Transverse colon (tissue), 4 donors: ENCODE measurements at regions not wholly inside any gene's neighbourhood (a gene's known extent, or its start where the extent isn't known, plus 50 kb on each side); places are given as distances from the start of the nearest gene placed in this dataset.

Source experiments
- DNase-seq: peaks from one replicate; pipeline ENCODE4 v3.0.0-alpha.2; 2019
- H3K27ac ChIP-seq, 4 donors: fragments of 200-600 bp; sonication (generic); 2 replicates each; pipeline ENCODE4 v1.5.1; 2016 to 2018; ENCODE audit warnings: inconsistent platforms in 4 of 4
- H3K27me3 ChIP-seq: fragments of 200-600 bp; sonication (generic); 2 replicates; pipeline ENCODE4 v1.5.1; 2017; ENCODE audit warnings: inconsistent platforms
- H3K36me3 ChIP-seq, 4 donors: fragments of 200-600 bp; sonication (generic); 2 replicates each; pipeline ENCODE4 v1.5.1; 2017 to 2019; ENCODE audit warnings: inconsistent platforms in 4 of 4
- H3K4me1 ChIP-seq, 4 donors: fragments of 200-600 bp; sonication (generic); 2 replicates each; pipeline ENCODE4 v1.5.1; 2017 to 2020; ENCODE audit warnings: inconsistent platforms in 4 of 4
- H3K4me3 ChIP-seq, 4 donors: fragments of 200-600 bp; sonication (generic); 1 replicate in 1 of 4; 2 replicates in 3 of 4; pipeline versions ENCODE4 v1.5.1 to v1.6.1; 2017 to 2019; ENCODE audit warnings: inconsistent platforms in 4 of 4
- H3K9me3 ChIP-seq, 2 donors: fragments of 200-600 bp; sonication (generic); 2 replicates each; pipeline ENCODE4 v1.5.1; 2017 to 2019; ENCODE audit warnings: inconsistent platforms in 2 of 2
- EP300 ChIP-seq: sonication (generic); formaldehyde crosslinking; IDR thresholded peaks from one replicate; pipeline ENCODE4 v1.6.1; 2017; ENCODE audit warnings: antibody characterized with exemption, low read depth
- POLR2A ChIP-seq: fragments of 450-650 bp; IDR thresholded peaks from one replicate; pipeline ENCODE4 v1.6.1; 2016; ENCODE audit warnings: antibody characterized with exemption, mild to moderate bottlenecking, moderate library complexity
- POLR2AphosphoS5 ChIP-seq, 3 donors: sonication (generic); formaldehyde crosslinking; IDR thresholded peaks; one replicate each; pipeline ENCODE4 v1.6.1; 2016; ENCODE audit warnings: antibody characterized with exemption in 3 of 3
- WGBS, 2 donors: methylation state at CpG; one replicate each; pipeline ENCODE4 v1.1.5; 2018; ENCODE audit warnings: low coverage in 1 of 2; 5-methylcytosine and 5-hydroxymethylcytosine counted together
- in situ Hi-C, 4 donors: fragments of 200-750 bp; cut with MboI; loops; one replicate each; pipeline versions ENCODE4 v1.15.0 to v1.15.1; 2017; ENCODE audit warnings: low sequenced_read_pairs in 3 of 4, low pct_ligation_motif_present in 1 of 4, low pct_unique_long_range_greater_than_20kb in 1 of 4
- intact Hi-C: fragments of 100-400 bp; cut with DNase I; formaldehyde crosslinking; loops from one replicate; pipeline ENCODE4 v1.15.1; 2023; ENCODE audit warnings: low total_unique reads
- TF ChIP-seq, protein P1 (sequence below), 5 experiments: fragments of 200-600 bp in 3 of 5; fragments of 450-650 bp in 2 of 5; sonication (generic) in 3 of 5; IDR thresholded peaks; 1 replicate in 2 of 5; 2 replicates in 3 of 5; pipeline ENCODE4 v1.5.1; 2016 to 2017; ENCODE audit warnings: antibody characterized with exemption in 5 of 5, inconsistent platforms in 3 of 5, mild to moderate bottlenecking in 2 of 5, moderate library complexity in 1 of 5

DNA sequence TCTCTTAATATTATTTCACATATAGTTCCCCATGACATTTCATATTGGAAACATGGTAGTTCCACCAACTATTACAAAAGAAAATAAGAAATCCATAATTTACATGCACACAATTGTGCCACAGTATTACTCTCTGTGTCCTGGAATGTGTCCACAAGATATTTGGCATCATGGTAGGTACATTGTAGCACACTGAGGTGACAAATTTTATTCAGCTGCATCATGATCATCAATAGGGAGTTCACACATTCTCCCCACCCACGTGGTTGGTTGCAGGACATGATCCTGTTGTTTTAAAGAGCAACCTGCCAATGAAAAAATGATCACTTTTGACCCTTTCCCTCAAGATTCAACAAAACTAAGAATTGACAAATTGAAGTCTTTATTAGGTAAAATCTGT is 67.1 kb upstream of the HECTD2 start:
- H3K36me3 ChIP-seq = no peaks in the 10 kb centered on the region
- H3K27me3 ChIP-seq = no peaks in the 10 kb centered on the region
- no peak for DNase-seq
- intact Hi-C loops (no loop called here), in situ Hi-C loops (no loop called here)
- TF ChIP-seq POLR2AphosphoS5 (IDR thresholded peaks at IDR 0.05) = no peak
- TF ChIP-seq POLR2A = no peak
- no peak for TF ChIP-seq EP300
- TF ChIP-seq, protein P1, sequence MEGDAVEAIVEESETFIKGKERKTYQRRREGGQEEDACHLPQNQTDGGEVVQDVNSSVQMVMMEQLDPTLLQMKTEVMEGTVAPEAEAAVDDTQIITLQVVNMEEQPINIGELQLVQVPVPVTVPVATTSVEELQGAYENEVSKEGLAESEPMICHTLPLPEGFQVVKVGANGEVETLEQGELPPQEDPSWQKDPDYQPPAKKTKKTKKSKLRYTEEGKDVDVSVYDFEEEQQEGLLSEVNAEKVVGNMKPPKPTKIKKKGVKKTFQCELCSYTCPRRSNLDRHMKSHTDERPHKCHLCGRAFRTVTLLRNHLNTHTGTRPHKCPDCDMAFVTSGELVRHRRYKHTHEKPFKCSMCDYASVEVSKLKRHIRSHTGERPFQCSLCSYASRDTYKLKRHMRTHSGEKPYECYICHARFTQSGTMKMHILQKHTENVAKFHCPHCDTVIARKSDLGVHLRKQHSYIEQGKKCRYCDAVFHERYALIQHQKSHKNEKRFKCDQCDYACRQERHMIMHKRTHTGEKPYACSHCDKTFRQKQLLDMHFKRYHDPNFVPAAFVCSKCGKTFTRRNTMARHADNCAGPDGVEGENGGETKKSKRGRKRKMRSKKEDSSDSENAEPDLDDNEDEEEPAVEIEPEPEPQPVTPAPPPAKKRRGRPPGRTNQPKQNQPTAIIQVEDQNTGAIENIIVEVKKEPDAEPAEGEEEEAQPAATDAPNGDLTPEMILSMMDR (IDR thresholded peaks at IDR 0.05) = no peak
- 17 to 37% methylated on average over 1 of the region's 1 CpG for WGBS, 2 donors
- H3K27ac ChIP-seq = no peak overlapping the region
- no peak overlapping the region for H3K4me3 ChIP-seq
- H3K4me1 ChIP-seq = no peaks in the 10 kb centered on the region
- H3K9me3 ChIP-seq = no peaks in the 10 kb centered on the region

DNA sequence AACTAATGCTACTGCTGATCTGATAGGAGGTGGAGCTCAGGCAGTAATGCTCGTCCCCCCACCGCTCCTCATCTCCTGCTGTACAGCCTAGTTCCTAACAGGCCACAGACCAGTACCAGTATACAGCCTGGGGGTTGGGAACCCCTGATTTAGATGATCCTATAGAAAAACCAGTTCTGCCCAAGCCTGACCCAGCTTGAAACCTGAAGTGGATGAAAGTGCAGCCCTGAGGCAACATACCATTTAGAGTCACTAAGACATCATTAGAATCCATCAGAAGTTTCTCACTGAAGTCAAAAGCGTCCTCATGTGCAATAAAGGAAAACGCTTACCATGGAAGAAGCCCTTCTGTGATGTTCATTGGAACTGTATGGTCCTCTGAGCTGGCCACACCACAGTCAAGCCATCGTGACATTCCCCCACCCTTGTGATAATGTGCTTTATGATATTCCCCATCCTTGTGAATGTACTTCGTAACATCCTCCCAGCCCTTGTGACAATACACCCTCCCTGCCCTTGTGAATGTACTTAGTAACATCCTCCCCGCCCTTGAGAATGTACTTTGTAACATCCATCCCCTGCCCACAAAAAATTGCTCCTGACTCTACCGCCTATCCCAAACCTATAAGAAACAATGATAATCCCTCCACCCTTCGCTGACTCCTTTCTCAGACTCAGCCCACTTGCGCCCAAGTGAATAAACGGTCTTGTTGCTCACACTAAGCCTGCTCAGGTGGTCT is 65.9 kb upstream of the HECTD2 start:
- TF ChIP-seq POLR2AphosphoS5 (IDR thresholded peaks at IDR 0.05) (no peak), EP300 (no peak), POLR2A (no peak)
- TF ChIP-seq, protein P1 (IDR thresholded peaks at IDR 0.05) = no peak

GRCh38 chr10:91345716-91346115 is 64.4 kb upstream of the HECTD2 start:
- Histone ChIP-seq H3K4me1 (no peaks in the 10 kb centered on the region), H3K27ac (no peak overlapping the region), H3K27me3 (no peaks in the 10 kb centered on the region), H3K36me3 (no peaks in the 10 kb centered on the region), H3K4me3 (no peak overlapping the region), H3K9me3 (no peaks in the 10 kb centered on the region)
- intact Hi-C loops (no loop called here), in situ Hi-C loops (no loop called here)
- no peak for TF ChIP-seq POLR2A
- no peak for TF ChIP-seq POLR2AphosphoS5 (IDR thresholded peaks at IDR 0.05)
- no peak for TF ChIP-seq EP300
- TF ChIP-seq, protein P1 (IDR thresholded peaks at IDR 0.05) = no peak
- DNase-seq = no peak
- WGBS, 2 donors = 62 to 65% methylated on average over 2 of the region's 2 CpGs

More for the DNA sequence above, 65.9 kb upstream of the HECTD2 start:
- no peak for DNase-seq
- in situ Hi-C loops = no loop called here
- intact Hi-C loops = no loop called here
- WGBS, 2 donors = 88 to 89% methylated on average over 9 to 11 of the region's 11 CpGs
- no peak overlapping the region for H3K4me3 ChIP-seq
- H3K9me3 ChIP-seq = no peaks in the 10 kb centered on the region
- no peaks in the 10 kb centered on the region for H3K4me1 ChIP-seq
- H3K36me3 ChIP-seq = no peaks in the 10 kb centered on the region
- H3K27me3 ChIP-seq = no peaks in the 10 kb centered on the region
- no peak overlapping the region for H3K27ac ChIP-seq

DNA sequence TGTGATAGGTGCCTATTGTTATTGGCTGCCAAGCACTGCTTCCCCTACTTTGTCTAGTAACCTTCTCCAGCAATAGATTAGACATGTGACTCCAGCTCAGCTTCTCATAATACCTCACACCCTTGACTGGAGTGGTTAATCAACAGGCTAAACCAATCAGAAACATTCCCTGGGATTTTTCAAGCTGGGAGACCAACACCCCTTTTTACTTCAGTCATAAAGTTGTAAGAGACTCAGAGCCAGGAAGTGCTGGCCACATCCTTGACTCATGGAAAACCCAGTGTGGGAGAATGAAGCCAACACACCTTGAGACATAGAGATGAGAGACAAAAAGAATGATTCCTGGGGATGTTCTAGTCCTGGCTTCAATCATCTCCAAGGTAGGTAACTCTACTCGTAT is 62.6 kb upstream of the HECTD2 start:
- 88 to 95% methylated on average over 1 of the region's 1 CpG for WGBS, 2 donors
- Histone ChIP-seq H3K4me1 (no peaks in the 10 kb centered on the region), H3K9me3 (no peaks in the 10 kb centered on the region), H3K27ac (no peak overlapping the region), H3K4me3 (no peak overlapping the region), H3K36me3 (no peaks in the 10 kb centered on the region), H3K27me3 (no peaks in the 10 kb centered on the region)
- intact Hi-C loops (no loop called here), in situ Hi-C loops (no loop called here)
- no peak for TF ChIP-seq POLR2AphosphoS5 (IDR thresholded peaks at IDR 0.05)
- TF ChIP-seq, protein P1 (IDR thresholded peaks at IDR 0.05) = no peak
- TF ChIP-seq EP300 = no peak
- TF ChIP-seq POLR2A = no peak
- DNase-seq = no peak
